GM23338 (cell line): ENCODE measurements at regions not wholly inside any gene's neighbourhood (a gene's known extent, or its start where the extent isn't known, plus 50 kb on each side); places are given as distances from the start of the nearest gene placed in this dataset.

ENCODE experiments used
- ATAC-seq: fragments of 200-7000 bp; cut with Tn5 transposase; 3 replicates; pipeline ENCODE4 v1.9.1; 2020
- DNase-seq: peaks from one replicate; pipeline ENCODE4 v3.0.0-alpha.2; 2015; ENCODE audit warnings: low spot score
- H2AFZ ChIP-seq: fragments of 200-600 bp; sonication (generic); 2 replicates; pipeline ENCODE4 v1.8.0; 2016; ENCODE audit warnings: antibody characterized with exemption, mild to moderate bottlenecking, moderate library complexity
- H3F3A ChIP-seq: fragments of 200-600 bp; sonication (generic); replicated peaks from 2 replicates; pipeline ENCODE4 v1.8.0; 2017; ENCODE audit warnings: antibody characterized with exemption, mixed run types, low read depth
- H3K27ac ChIP-seq: fragments of 200-600 bp; sonication (generic); 2 replicates; pipeline ENCODE4 v1.6.1; 2016; ENCODE audit warnings: low read depth
- H3K27me3 ChIP-seq: fragments of 200-600 bp; sonication (generic); 2 replicates; pipeline ENCODE4 v1.8.0; 2016; ENCODE audit warnings: mild to moderate bottlenecking, mixed run types, moderate library complexity; ENCODE audit not compliant: insufficient read depth
- H3K36me3 ChIP-seq: fragments of 200-600 bp; sonication (generic); 2 replicates; pipeline ENCODE4 v1.8.0; 2016; ENCODE audit warnings: mild to moderate bottlenecking; ENCODE audit not compliant: insufficient read depth
- H3K4me1 ChIP-seq: fragments of 200-600 bp; sonication (generic); 2 replicates; pipeline ENCODE4 v1.8.0; 2016; ENCODE audit warnings: mild to moderate bottlenecking, moderate library complexity; ENCODE audit not compliant: insufficient read depth
- H3K4me2 ChIP-seq: fragments of 200-600 bp; sonication (generic); 2 replicates; pipeline ENCODE4 v1.7.1; 2017; ENCODE audit warnings: mixed run types
- H3K4me3 ChIP-seq: fragments of 200-600 bp; sonication (generic); 2 replicates; pipeline ENCODE4 v1.6.1; 2016; ENCODE audit warnings: mixed run types
- H3K79me2 ChIP-seq: fragments of 200-600 bp; sonication (generic); replicated peaks from 2 replicates; pipeline ENCODE4 v1.8.0; 2017; ENCODE audit warnings: mild to moderate bottlenecking; ENCODE audit not compliant: insufficient read depth
- H3K9me2 ChIP-seq: fragments of 200-600 bp; sonication (generic); 2 replicates; pipeline ENCODE4 v1.8.0; 2017; ENCODE audit not compliant: insufficient read depth
- H4K20me1 ChIP-seq: fragments of 200-600 bp; sonication (generic); replicated peaks from 2 replicates; pipeline ENCODE4 v1.8.0; 2017; ENCODE audit warnings: mild to moderate bottlenecking; ENCODE audit not compliant: insufficient read depth
- H3K27ac Mint-ChIP-seq: 2 replicates; pipeline ENCODE4 v1.8.0; 2020; ENCODE audit warnings: inconsistent platforms, mild to moderate bottlenecking, moderate library complexity, mixed read lengths
- H3K27me3 Mint-ChIP-seq: 3 replicates; pipeline ENCODE4 v1.8.0; 2022; ENCODE audit warnings: low read depth, mild to moderate bottlenecking, moderate library complexity, mixed read lengths, inconsistent platforms; ENCODE audit not compliant: insufficient read depth, poor library complexity
- H3K36me3 Mint-ChIP-seq: 3 replicates; pipeline ENCODE4 v1.8.0; 2021; ENCODE audit warnings: low read depth, mild to moderate bottlenecking, inconsistent platforms, moderate library complexity, mixed read lengths
- H3K4me1 Mint-ChIP-seq: 3 replicates; pipeline ENCODE4 v1.8.0; 2020; ENCODE audit warnings: mild to moderate bottlenecking, inconsistent platforms, mixed read lengths
- H3K4me3 Mint-ChIP-seq: 3 replicates; pipeline ENCODE4 v1.8.0; 2021; ENCODE audit warnings: moderate library complexity, mild to moderate bottlenecking, inconsistent platforms, mixed read lengths
- H3K9me3 Mint-ChIP-seq: 3 replicates; pipeline ENCODE4 v1.8.0; 2020; ENCODE audit warnings: moderate library complexity, mild to moderate bottlenecking, inconsistent platforms, mixed read lengths
- EZH2 ChIP-seq: fragments of 200-600 bp; sonication (generic); IDR thresholded peaks from one replicate; pipeline ENCODE4 v1.8.0; 2017; ENCODE audit warnings: antibody characterized with exemption, mild to moderate bottlenecking, low read depth; ENCODE audit not compliant: unreplicated experiment
- JUNB ChIP-seq: IDR thresholded peaks from one replicate; pipeline ENCODE4 v1.6.1; 2016; ENCODE audit warnings: antibody characterized with exemption; ENCODE audit not compliant: unreplicated experiment
- REST ChIP-seq: IDR thresholded peaks from one replicate; pipeline ENCODE4 v1.6.1; 2018; ENCODE audit warnings: antibody characterized with exemption; ENCODE audit not compliant: unreplicated experiment
- STAT1 ChIP-seq: IDR thresholded peaks from one replicate; pipeline ENCODE4 v1.6.1; 2016; ENCODE audit warnings: antibody characterized with exemption; ENCODE audit not compliant: unreplicated experiment
- ZNF114 ChIP-seq: fragments of 250-450 bp; sonication (Bioruptor Pico); IDR thresholded peaks from 2 replicates; pipeline ENCODE4 v1.5.0; 2020; ENCODE audit warnings: mild to moderate bottlenecking, moderate library complexity
- ZNF331 ChIP-seq: fragments of 250-450 bp; sonication (Bioruptor Pico); IDR thresholded peaks from 2 replicates; pipeline ENCODE4 v1.5.0; 2020; ENCODE audit warnings: low read depth, mild to moderate bottlenecking, moderate library complexity
- TF ChIP-seq, protein P1 (sequence below): fragments of 250-450 bp; sonication (Bioruptor Pico); IDR thresholded peaks from 2 replicates; pipeline ENCODE4 v1.5.0; 2020; ENCODE audit warnings: mild to moderate bottlenecking, moderate library complexity
- TF ChIP-seq, protein P2 (sequence below), 2 experiments: fragments of 200-600 bp in 1 of 2; sonication (generic) in 1 of 2; conservative IDR thresholded peaks; 2 replicates each; pipeline versions ENCODE4 v1.5.1 to v1.6.1; 2016 to 2017; ENCODE audit warnings: antibody characterized with exemption in 2 of 2, low read depth in 2 of 2, mild to moderate bottlenecking in 2 of 2, moderate library complexity in 1 of 2

DNA sequence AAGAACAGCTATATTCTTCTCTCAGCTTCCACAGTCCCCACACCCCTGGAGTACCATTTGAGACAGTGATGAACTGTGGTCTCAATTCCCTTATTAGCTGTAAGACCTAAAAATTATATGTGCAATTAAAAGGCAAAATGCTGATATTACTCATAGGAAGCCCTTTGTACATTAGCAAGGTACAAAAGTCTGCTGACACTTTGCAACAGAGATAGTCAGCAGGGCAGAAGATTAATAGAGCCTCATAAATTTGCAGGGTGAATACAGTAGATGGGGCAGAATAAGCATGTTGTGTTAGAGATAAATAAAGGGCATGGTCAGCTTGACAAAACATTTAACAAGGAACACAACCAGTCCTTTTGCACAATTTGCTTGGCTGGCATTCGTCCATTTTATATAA lies 210.0 kb upstream of the OBI1 start (continued):
- TF ChIP-seq, protein P1, sequence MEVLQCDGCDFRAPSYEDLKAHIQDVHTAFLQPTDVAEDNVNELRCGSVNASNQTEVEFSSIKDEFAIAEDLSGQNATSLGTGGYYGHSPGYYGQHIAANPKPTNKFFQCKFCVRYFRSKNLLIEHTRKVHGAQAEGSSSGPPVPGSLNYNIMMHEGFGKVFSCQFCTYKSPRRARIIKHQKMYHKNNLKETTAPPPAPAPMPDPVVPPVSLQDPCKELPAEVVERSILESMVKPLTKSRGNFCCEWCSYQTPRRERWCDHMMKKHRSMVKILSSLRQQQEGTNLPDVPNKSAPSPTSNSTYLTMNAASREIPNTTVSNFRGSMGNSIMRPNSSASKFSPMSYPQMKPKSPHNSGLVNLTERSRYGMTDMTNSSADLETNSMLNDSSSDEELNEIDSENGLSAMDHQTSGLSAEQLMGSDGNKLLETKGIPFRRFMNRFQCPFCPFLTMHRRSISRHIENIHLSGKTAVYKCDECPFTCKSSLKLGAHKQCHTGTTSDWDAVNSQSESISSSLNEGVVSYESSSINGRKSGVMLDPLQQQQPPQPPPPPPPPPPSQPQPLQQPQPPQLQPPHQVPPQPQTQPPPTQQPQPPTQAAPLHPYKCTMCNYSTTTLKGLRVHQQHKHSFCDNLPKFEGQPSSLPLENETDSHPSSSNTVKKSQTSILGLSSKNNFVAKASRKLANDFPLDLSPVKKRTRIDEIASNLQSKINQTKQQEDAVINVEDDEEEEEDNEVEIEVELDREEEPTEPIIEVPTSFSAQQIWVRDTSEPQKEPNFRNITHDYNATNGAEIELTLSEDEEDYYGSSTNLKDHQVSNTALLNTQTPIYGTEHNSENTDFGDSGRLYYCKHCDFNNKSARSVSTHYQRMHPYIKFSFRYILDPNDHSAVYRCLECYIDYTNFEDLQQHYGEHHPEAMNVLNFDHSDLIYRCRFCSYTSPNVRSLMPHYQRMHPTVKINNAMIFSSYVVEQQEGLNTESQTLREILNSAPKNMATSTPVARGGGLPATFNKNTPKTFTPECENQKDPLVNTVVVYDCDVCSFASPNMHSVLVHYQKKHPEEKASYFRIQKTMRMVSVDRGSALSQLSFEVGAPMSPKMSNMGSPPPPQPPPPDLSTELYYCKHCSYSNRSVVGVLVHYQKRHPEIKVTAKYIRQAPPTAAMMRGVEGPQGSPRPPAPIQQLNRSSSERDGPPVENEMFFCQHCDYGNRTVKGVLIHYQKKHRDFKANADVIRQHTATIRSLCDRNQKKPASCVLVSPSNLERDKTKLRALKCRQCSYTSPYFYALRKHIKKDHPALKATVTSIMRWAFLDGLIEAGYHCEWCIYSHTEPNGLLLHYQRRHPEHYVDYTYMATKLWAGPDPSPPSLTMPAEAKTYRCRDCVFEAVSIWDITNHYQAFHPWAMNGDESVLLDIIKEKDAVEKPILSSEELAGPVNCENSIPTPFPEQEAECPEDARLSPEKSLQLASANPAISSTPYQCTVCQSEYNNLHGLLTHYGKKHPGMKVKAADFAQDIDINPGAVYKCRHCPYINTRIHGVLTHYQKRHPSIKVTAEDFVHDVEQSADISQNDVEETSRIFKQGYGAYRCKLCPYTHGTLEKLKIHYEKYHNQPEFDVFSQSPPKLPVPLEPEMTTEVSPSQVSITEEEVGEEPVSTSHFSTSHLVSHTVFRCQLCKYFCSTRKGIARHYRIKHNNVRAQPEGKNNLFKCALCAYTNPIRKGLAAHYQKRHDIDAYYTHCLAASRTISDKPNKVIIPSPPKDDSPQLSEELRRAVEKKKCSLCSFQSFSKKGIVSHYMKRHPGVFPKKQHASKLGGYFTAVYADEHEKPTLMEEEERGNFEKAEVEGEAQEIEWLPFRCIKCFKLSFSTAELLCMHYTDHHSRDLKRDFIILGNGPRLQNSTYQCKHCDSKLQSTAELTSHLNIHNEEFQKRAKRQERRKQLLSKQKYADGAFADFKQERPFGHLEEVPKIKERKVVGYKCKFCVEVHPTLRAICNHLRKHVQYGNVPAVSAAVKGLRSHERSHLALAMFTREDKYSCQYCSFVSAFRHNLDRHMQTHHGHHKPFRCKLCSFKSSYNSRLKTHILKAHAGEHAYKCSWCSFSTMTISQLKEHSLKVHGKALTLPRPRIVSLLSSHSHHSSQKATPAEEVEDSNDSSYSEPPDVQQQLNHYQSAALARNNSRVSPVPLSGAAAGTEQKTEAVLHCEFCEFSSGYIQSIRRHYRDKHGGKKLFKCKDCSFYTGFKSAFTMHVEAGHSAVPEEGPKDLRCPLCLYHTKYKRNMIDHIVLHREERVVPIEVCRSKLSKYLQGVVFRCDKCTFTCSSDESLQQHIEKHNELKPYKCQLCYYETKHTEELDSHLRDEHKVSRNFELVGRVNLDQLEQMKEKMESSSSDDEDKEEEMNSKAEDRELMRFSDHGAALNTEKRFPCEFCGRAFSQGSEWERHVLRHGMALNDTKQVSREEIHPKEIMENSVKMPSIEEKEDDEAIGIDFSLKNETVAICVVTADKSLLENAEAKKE (CRISPR knock-in tag): no peak
- TF ChIP-seq ZNF114 (CRISPR knock-in tag): no peak
- TF ChIP-seq STAT1: no peak
- TF ChIP-seq JUNB: no peak
- TF ChIP-seq REST: no peak
- no peak for TF ChIP-seq EZH2

- H3K79me2 ChIP-seq: no peaks in the 10 kb centered on the region
- H3K27ac ChIP-seq: no peak overlapping the region
- no peaks in the 10 kb centered on the region for H3K4me1 Mint-ChIP-seq
- H3K4me2 ChIP-seq: no peak overlapping the region
- no peak overlapping the region for H2AFZ ChIP-seq
- no peaks in the 10 kb centered on the region for H4K20me1 ChIP-seq
- peaks cover 1% of the 10 kb centered on the region for H3K27me3 Mint-ChIP-seq
- no peak overlapping the region for H3K4me3 Mint-ChIP-seq
- H3K9me3 Mint-ChIP-seq: peaks cover 10% of the 10 kb centered on the region; the same call in 2 of the 3 replicates
- H3F3A ChIP-seq: no peaks in the 10 kb centered on the region
- H3K27me3 ChIP-seq: no peaks in the 10 kb centered on the region
- H3K36me3 Mint-ChIP-seq: no peaks in the 10 kb centered on the region
- H3K4me3 ChIP-seq: no peak overlapping the region
- no peak for ATAC-seq
- 0 out of 2 replicates have a peak, but pooled peaks cover 2% of the 10 kb centered on the region for H3K36me3 ChIP-seq
- 0 out of 2 replicates have a peak, but pooled peaks cover 4% of the 10 kb centered on the region for H3K9me2 ChIP-seq
- no peak overlapping the region for H3K27ac Mint-ChIP-seq
- no peaks in the 10 kb centered on the region for H3K4me1 ChIP-seq
- no peak for DNase-seq
- TF ChIP-seq ZNF331: no peak
- TF ChIP-seq, protein P2, sequence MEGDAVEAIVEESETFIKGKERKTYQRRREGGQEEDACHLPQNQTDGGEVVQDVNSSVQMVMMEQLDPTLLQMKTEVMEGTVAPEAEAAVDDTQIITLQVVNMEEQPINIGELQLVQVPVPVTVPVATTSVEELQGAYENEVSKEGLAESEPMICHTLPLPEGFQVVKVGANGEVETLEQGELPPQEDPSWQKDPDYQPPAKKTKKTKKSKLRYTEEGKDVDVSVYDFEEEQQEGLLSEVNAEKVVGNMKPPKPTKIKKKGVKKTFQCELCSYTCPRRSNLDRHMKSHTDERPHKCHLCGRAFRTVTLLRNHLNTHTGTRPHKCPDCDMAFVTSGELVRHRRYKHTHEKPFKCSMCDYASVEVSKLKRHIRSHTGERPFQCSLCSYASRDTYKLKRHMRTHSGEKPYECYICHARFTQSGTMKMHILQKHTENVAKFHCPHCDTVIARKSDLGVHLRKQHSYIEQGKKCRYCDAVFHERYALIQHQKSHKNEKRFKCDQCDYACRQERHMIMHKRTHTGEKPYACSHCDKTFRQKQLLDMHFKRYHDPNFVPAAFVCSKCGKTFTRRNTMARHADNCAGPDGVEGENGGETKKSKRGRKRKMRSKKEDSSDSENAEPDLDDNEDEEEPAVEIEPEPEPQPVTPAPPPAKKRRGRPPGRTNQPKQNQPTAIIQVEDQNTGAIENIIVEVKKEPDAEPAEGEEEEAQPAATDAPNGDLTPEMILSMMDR (conservative IDR thresholded peaks at IDR 0.05; ENCODE audit: low read depth in 2 of 2): no peak
- no peak for TF ChIP-seq STAT1
These were observed 208.7 kb upstream of the OBI1 start for GRCh38 chr13:78867655-78868054.
